HG02884 (cell line): ENCODE measurements at regions not wholly inside any gene's neighbourhood (a gene's known extent, or its start where the extent isn't known, plus 50 kb on each side); places are given as distances from the start of the nearest gene placed in this dataset.
"Not testable (repeated sequence)": the region's sequence is repeated elsewhere in the genome, so short reads cannot be mapped to it uniquely, and the experiment has no call there.

Experiments
- ATAC-seq: cut with Tn5 transposase; IDR thresholded peaks from one replicate; pipeline ENCODE4 v1.9.1; 2021; ENCODE audit warnings: mild to moderate bottlenecking, moderate library complexity; ENCODE audit not compliant: unreplicated experiment

GRCh38 chr15:81783076-81783475 is 262.7 kb downstream of the MEX3B start:
- ATAC-seq = no peak

GRCh38 chr15:81781395-81781794 is 264.4 kb downstream of the MEX3B start:
- no peak for ATAC-seq

- no peak for ATAC-seq
These were observed 264.9 kb downstream of the MEX3B start for GRCh38 chr15:81780966-81781365.

GRCh38 chr15:81779181-81779580 is 266.6 kb downstream of the MEX3B start:
- ATAC-seq = no peak

- ATAC-seq = no peak
These were observed 268.3 kb downstream of the MEX3B start for GRCh38 chr15:81777546-81777945.

GRCh38 chr15:81776976-81777375 is 268.8 kb downstream of the MEX3B start:
- no peak for ATAC-seq

GRCh38 chr15:81775779-81776178 is 270.0 kb downstream of the MEX3B start:
- not testable (repeated sequence) for ATAC-seq

GRCh38 chr15:81774309-81774708 is 271.5 kb downstream of the MEX3B start:
- ATAC-seq = no peak

GRCh38 chr15:81768773-81769172 is 277.0 kb downstream of the MEX3B start:
- ATAC-seq = no peak

GRCh38 chr15:81766829-81767475 is 278.9 kb downstream of the MEX3B start:
- no peak for ATAC-seq

GRCh38 chr15:81765816-81766215 is 280.0 kb downstream of the MEX3B start:
- no peak for ATAC-seq

GRCh38 chr15:81763304-81763703 is 282.5 kb downstream of the MEX3B start:
- no peak for ATAC-seq

GRCh38 chr15:81760686-81761085 is 285.1 kb downstream of the MEX3B start:
- no peak for ATAC-seq

- ATAC-seq = no peak
These were observed 287.0 kb downstream of the MEX3B start for GRCh38 chr15:81758818-81759284.

GRCh38 chr15:81755626-81756025 is 290.2 kb downstream of the MEX3B start:
- ATAC-seq = no peak

GRCh38 chr15:81754078-81754477 is 291.7 kb downstream of the MEX3B start:
- no peak for ATAC-seq

- ATAC-seq = no peak
These were observed 292.8 kb downstream of the MEX3B start for GRCh38 chr15:81752974-81753373.

GRCh38 chr15:81752546-81752942 is 293.3 kb downstream of the MEX3B start:
- ATAC-seq = no peak

GRCh38 chr15:81751816-81752545 is 293.8 kb downstream of the MEX3B start:
- ATAC-seq = no peak

- ATAC-seq = no peak
These were observed 294.6 kb downstream of the MEX3B start for GRCh38 chr15:81751256-81751655.

- ATAC-seq = no peak
These were observed 296.0 kb downstream of the MEX3B start for GRCh38 chr15:81749716-81750375.

GRCh38 chr15:81747482-81747881 is 298.3 kb downstream of the MEX3B start:
- ATAC-seq = no peak
